Fibroblast of villous mesenchyme (primary cell): ENCODE measurements at regions not wholly inside any gene's neighbourhood (a gene's known extent, or its start where the extent isn't known, plus 50 kb on each side); places are given as distances from the start of the nearest gene placed in this dataset.

ENCODE experiments used
- DNase-seq: peaks from one replicate; pipeline ENCODE4 v3.0.0-alpha.2; 2010; ENCODE audit warnings: low read depth
- H3K4me3 ChIP-seq: 2 replicates; pipeline ENCODE4 v1.5.1; 2011; ENCODE audit warnings: low read depth, mild to moderate bottlenecking, low read length
- TF ChIP-seq, protein P1 (sequence below): IDR thresholded peaks from 2 replicates; pipeline ENCODE4 v1.5.1; 2012; ENCODE audit warnings: low read depth, mild to moderate bottlenecking, low read length; ENCODE audit not compliant: insufficient read depth

DNA sequence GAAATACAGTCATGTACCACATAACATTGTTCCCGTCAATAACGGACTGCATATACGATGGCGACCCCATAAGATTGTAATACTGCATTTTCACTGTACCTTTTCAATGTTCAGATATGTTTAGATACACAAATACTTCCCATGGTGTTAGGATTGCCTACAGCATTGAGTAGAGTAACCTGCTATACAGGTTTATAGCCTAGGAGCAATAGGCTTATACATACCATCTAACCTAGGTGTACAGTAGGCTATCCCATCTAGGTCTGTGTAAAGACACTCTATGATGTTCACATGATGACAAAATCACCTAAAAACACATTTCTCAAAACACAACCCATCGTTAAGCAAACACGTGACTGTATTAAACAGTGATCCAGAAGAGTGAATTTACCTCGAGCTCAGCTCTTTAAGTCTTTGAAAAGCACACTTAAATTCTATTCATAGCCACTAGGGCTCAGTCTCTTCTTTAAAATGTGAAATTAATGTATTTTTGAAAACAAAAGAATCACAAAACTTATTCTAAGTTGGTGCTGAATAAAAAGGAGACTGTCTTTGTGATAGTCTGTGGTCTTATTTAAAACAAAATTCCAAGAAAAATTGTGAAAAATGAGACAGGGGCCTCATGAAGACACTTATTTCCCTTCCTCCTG, 239.1 kb upstream of the ARID2 start:
- no peak for DNase-seq
- no peak overlapping the region for H3K4me3 ChIP-seq
- TF ChIP-seq, protein P1, sequence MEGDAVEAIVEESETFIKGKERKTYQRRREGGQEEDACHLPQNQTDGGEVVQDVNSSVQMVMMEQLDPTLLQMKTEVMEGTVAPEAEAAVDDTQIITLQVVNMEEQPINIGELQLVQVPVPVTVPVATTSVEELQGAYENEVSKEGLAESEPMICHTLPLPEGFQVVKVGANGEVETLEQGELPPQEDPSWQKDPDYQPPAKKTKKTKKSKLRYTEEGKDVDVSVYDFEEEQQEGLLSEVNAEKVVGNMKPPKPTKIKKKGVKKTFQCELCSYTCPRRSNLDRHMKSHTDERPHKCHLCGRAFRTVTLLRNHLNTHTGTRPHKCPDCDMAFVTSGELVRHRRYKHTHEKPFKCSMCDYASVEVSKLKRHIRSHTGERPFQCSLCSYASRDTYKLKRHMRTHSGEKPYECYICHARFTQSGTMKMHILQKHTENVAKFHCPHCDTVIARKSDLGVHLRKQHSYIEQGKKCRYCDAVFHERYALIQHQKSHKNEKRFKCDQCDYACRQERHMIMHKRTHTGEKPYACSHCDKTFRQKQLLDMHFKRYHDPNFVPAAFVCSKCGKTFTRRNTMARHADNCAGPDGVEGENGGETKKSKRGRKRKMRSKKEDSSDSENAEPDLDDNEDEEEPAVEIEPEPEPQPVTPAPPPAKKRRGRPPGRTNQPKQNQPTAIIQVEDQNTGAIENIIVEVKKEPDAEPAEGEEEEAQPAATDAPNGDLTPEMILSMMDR = no peak

DNA sequence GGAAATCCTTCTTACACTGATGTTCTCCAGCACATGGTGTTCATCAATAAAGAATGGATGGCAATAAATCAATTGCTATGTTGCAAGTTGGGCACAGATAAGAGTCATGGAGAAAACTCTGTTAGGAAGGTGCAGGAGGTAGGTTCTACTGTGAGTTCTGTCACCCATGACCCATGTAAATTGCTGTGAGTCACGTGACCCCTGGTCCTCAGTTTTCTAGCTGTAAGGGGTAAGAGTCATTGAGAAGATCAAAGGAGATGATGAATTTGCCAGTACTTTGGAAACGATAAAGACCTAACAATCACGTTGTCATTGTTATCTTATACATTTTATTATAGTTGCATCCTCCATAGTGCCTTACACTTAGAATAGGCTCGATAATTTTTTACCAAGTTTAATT, 235.2 kb upstream of the ARID2 start:
- TF ChIP-seq, protein P1 = no peak
- no peak for DNase-seq
- H3K4me3 ChIP-seq = no peak overlapping the region

DNA sequence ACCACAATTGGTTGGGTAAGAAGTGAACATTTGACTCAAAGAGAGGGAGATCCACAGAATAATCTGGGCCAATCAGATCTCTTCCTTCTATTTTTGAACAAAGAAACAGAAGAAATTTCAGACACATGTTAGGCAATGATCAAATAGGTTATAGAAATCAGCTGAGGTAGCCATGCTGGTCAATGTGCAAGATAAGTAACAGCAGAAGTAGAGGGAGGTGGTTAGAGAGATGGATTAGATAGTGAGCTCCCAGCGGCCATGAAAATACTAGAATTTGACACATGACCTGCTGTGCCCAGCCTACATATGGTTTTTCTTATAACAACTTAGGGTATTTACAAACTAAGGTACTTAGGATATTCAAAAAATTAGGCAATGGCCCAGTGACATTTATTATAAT, 230.9 kb upstream of the ARID2 start:
- TF ChIP-seq, protein P1 = no peak
- H3K4me3 ChIP-seq = no peak overlapping the region
- no peak for DNase-seq

DNA sequence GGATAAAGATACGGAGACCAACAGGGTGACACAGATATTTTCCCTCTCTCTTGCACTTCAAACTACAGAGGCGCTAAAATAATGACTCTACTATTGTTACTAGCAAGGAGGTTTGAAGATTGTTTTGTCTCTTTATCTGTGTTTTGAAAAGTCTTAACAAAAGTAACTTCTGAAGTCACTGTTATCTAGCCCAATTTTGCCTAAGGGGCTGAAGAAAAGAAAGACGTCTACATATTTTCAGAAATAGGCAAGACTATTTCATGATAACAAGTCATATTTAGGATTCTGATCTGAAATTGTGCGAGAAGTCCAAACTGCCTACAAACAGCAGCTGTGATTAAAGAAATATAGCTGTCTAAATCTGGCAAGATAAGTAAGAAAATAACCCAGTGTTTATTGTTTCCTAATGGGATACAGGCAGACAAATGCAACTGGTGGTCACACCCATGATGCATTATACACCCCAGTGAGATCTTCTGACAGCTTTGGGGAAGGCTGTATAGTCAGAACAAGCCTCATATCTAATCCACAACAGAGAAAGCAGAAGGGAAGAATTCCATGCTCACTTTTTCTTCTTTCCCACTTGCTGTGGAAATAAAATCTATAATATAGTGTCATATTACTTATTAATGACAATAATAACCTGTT, 226.9 kb upstream of the ARID2 start:
- DNase-seq = no peak
- H3K4me3 ChIP-seq = no peak overlapping the region
- TF ChIP-seq, protein P1 = no peak

DNA sequence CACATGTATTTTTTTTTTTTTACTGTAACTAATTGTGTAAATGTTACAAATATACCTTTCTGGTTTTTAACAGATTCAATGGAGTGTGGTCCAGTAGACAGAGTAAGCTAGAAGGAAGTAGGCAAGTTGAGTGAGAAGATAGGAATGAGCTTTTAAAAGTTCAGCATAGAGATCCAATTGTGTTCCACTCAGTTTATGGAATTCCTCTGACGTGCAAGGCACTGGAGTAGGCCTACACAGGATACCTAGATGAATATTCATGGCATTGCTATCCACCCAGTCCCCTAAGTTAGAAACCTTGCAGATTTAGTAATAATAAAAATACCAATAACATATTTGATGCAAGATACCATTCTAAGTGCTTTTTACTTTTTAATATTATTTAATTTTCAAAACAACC, 225.6 kb upstream of the ARID2 start:
- no peak for DNase-seq
- no peak overlapping the region for H3K4me3 ChIP-seq
- TF ChIP-seq, protein P1 = no peak

DNA sequence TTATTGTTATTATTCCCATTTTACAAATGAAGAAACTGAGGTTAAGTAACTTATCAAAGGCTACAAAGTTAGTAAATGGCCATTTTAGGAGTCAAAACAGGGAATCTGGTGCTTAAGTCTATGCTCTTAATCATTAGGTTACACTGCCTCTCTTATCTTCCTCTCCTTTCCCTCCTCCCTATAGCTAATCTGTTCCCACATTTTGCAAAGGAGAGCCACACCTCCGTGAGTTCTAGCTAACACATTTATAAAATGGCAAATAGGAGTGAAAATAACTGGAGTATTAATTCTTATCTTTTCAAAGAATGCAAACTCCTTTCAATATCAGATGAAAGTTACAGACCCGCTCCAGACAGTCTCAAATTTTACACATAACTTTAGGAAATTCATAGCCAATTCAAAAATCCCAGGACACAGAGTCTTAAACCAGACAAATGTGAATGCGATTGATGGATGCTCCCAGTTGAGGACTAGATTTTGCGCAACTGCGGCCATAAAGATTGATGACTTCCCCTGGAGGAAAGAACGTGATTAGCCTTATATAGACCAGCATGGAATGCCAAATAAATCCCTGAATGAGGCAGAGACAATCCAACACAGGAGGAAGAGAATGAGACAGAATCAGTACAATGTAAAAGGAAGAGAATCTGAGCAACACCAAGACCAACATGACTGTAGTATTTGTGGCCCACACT, 225.0 kb upstream of the ARID2 start:
- TF ChIP-seq, protein P1 = no peak
- no peak overlapping the region for H3K4me3 ChIP-seq
- DNase-seq = no peak
